MCF 10A (cell line): ENCODE measurements at regions not wholly inside any gene's neighbourhood (a gene's known extent, or its start where the extent isn't known, plus 50 kb on each side); places are given as distances from the start of the nearest gene placed in this dataset.
"Not testable (repeated sequence)": the region's sequence is repeated elsewhere in the genome, so short reads cannot be mapped to it uniquely, and the experiment has no call there.

Experiments used
- BruUV-seq: library from RNA; stranded (reverse); fragments of 400-500 nt; replicated peaks from 2 replicates; lab custom pipeline; 2021; lab: Mats Ljungman, UMichigan
- CTCF ChIA-PET: fragments of 300-600 bp; sonication (Branson Sonifier 250); formaldehyde crosslinking; extraction: SDS; loops from one replicate; lab custom pipeline; 2021; ENCODE audit warnings: antibody characterized with exemption, inconsistent platforms; lab: Yijun Ruan, JAX
- POLR2A ChIA-PET: fragments of 300-600, 350-650 bp; sonication (Branson Sonifier 250); formaldehyde crosslinking; extraction: SDS; loops from one replicate; lab custom pipeline; 2020; ENCODE audit warnings: antibody characterized with exemption, inconsistent platforms; lab: Yijun Ruan, JAX
- DNase-seq: peaks from one replicate; pipeline ENCODE4 v3.0.0-alpha.2; 2018; ENCODE audit not compliant: unreplicated experiment
- H3K27ac Mint-ChIP-seq: one replicate; pipeline ENCODE4 v1.8.0; 2022; ENCODE audit warnings: mild to moderate bottlenecking, low read depth, mixed read lengths; ENCODE audit not compliant: unreplicated experiment
- H3K27me3 Mint-ChIP-seq: one replicate; pipeline ENCODE4 v1.8.0; 2022; ENCODE audit warnings: mixed read lengths; ENCODE audit not compliant: insufficient read depth, unreplicated experiment
- H3K36me3 Mint-ChIP-seq: one replicate; pipeline ENCODE4 v1.8.0; 2022; ENCODE audit warnings: mild to moderate bottlenecking, moderate library complexity, mixed read lengths; ENCODE audit not compliant: insufficient read depth, unreplicated experiment
- H3K4me1 Mint-ChIP-seq: one replicate; pipeline ENCODE4 v1.8.0; 2022; ENCODE audit warnings: mixed read lengths; ENCODE audit not compliant: insufficient read depth, unreplicated experiment
- H3K4me3 Mint-ChIP-seq: one replicate; pipeline ENCODE4 v1.8.0; 2022; ENCODE audit warnings: mild to moderate bottlenecking, moderate library complexity, mixed read lengths; ENCODE audit not compliant: unreplicated experiment
- H3K9me3 Mint-ChIP-seq: one replicate; pipeline ENCODE4 v1.8.0; 2022; ENCODE audit warnings: mixed read lengths; ENCODE audit not compliant: unreplicated experiment
- CTCF ChIP-seq: fragments of 200-600 bp; IDR thresholded peaks from one replicate; pipeline ENCODE4 v1.8.0; 2022; ENCODE audit warnings: antibody characterized with exemption, mild to moderate bottlenecking; ENCODE audit not compliant: unreplicated experiment
- intact Hi-C: fragments of 100-400 bp; cut with micrococcal nuclease; formaldehyde crosslinking; loops from 2 replicates; pipeline ENCODE4 v1.14.1; 2022

GRCh38 chr7:136386876-136387275, 409.7 kb upstream of the MTPN start:
- H3K4me1 Mint-ChIP-seq = no peaks in the 10 kb centered on the region
- no peaks in the 10 kb centered on the region for H3K9me3 Mint-ChIP-seq
- H3K27me3 Mint-ChIP-seq = peaks cover 42% of the 10 kb centered on the region
- ChIA-PET CTCF (no interaction called here), POLR2A (no interaction called here)
- no peak for DNase-seq
- BruUV-seq = no TSS peak
- TF ChIP-seq CTCF = no peak
- no peak overlapping the region for H3K4me3 Mint-ChIP-seq
- no peaks in the 10 kb centered on the region for H3K36me3 Mint-ChIP-seq
- no peak overlapping the region for H3K27ac Mint-ChIP-seq
- intact Hi-C loops = no loop called here

- H3K4me3 Mint-ChIP-seq, H3K4me1 Mint-ChIP-seq, DNase-seq, BruUV-seq, intact Hi-C loops, H3K27ac Mint-ChIP-seq, H3K36me3 Mint-ChIP-seq, H3K27me3 Mint-ChIP-seq, H3K9me3 Mint-ChIP-seq, POLR2A ChIA-PET: not testable (repeated sequence)
- CTCF ChIA-PET = interaction anchor here (0.6 kb wide), 1 partner anchor 17 kb away, joined by 3 read pairs; no protein-coding TSS in a partner anchor
Measured at GRCh38 chr7:136371409-136371808, 394.2 kb upstream of the MTPN start.

GRCh38 chr7:136370137-136370536, 393.0 kb upstream of the MTPN start:
- no TSS peak for BruUV-seq
- Mint-ChIP-seq H3K4me1 (no peaks in the 10 kb centered on the region), H3K27me3 (no peaks in the 10 kb centered on the region), H3K4me3 (no peak overlapping the region), H3K27ac (no peak overlapping the region), H3K9me3 (no peaks in the 10 kb centered on the region), H3K36me3 (no peaks in the 10 kb centered on the region)
- ChIA-PET CTCF (no interaction called here), POLR2A (no interaction called here)
- no peak for DNase-seq
- intact Hi-C loops = no loop called here
- TF ChIP-seq CTCF = no peak

- ChIA-PET CTCF (no interaction called here), POLR2A (no interaction called here)
- H3K9me3 Mint-ChIP-seq = no peaks in the 10 kb centered on the region
- BruUV-seq = no TSS peak
- no peak overlapping the region for H3K27ac Mint-ChIP-seq
- no peak for DNase-seq
- intact Hi-C loops = no loop called here
- TF ChIP-seq CTCF = no peak
- H3K4me3 Mint-ChIP-seq = no peak overlapping the region
- no peaks in the 10 kb centered on the region for H3K27me3 Mint-ChIP-seq
- no peaks in the 10 kb centered on the region for H3K36me3 Mint-ChIP-seq
- H3K4me1 Mint-ChIP-seq = no peaks in the 10 kb centered on the region
Measured at GRCh38 chr7:136369225-136369624, 392.1 kb upstream of the MTPN start.

- CTCF ChIA-PET = no interaction called here
- intact Hi-C loops = no loop called here
- H3K27me3 Mint-ChIP-seq = peaks cover 23% of the 10 kb centered on the region
- H3K9me3 Mint-ChIP-seq = no peaks in the 10 kb centered on the region
- no peak for TF ChIP-seq CTCF
- BruUV-seq = no TSS peak
- POLR2A ChIA-PET = no interaction called here
- no peak overlapping the region for H3K4me3 Mint-ChIP-seq
- no peaks in the 10 kb centered on the region for H3K36me3 Mint-ChIP-seq
- DNase-seq = no peak
- H3K4me1 Mint-ChIP-seq = no peaks in the 10 kb centered on the region
- no peak overlapping the region for H3K27ac Mint-ChIP-seq
Measured at GRCh38 chr7:136359333-136359903, 382.3 kb upstream of the MTPN start.
